ENCODE measurements at regions not wholly inside any gene's neighbourhood (a gene's known extent, or its start where the extent isn't known, plus 50 kb on each side); places are given as distances from the start of the nearest gene placed in this dataset.

- TF ChIP-seq CTCF (conservative IDR thresholded peaks at IDR 0.05; ENCODE audit: low read depth, low read length) (no peak), EZH2 (IDR thresholded peaks at IDR 0.05; ENCODE audit: borderline replicate concordance, low read depth, low read length, poor library complexity, severe bottlenecking) (no peak)
These were observed 1645.6 kb upstream of the MIR17HG start for GRCh38 chr13:89701913-89702312.

All from A673 (cell line).